ENCODE measurements at regions not wholly inside any gene's neighbourhood (a gene's known extent, or its start where the extent isn't known, plus 50 kb on each side); places are given as distances from the start of the nearest gene placed in this dataset.

DNA sequence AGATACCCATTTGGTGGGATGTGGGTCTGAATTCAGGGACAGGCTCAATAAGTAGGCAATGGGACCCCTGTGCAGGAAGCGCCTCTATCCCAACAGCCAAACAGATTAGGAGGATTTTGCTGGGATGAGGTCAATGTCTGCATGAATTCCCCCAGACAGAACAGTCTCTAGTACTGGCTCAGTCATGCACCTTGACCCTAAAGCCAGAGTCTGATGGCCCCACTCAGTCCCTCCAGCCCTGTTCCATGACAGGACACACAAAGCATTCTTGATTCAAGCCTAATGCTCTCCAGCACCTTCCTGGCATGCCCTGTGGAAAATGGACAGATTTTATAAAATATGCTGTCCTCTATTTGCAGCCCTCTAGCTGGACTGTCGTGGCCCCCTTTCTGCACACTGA, 49.8 kb upstream of the RAB6D start:
- CTCF ChIA-PET, result interaction anchor here (1.0 to 3.9 kb wide), 3 partner anchors 259 to 388 kb away, joined by 3 to 42 read pairs (median 7); no protein-coding TSS in a partner anchor
- peaks cover 31% of the 10 kb centered on the region for H3K27me3 Mint-ChIP-seq
- TF ChIP-seq, protein P1, sequence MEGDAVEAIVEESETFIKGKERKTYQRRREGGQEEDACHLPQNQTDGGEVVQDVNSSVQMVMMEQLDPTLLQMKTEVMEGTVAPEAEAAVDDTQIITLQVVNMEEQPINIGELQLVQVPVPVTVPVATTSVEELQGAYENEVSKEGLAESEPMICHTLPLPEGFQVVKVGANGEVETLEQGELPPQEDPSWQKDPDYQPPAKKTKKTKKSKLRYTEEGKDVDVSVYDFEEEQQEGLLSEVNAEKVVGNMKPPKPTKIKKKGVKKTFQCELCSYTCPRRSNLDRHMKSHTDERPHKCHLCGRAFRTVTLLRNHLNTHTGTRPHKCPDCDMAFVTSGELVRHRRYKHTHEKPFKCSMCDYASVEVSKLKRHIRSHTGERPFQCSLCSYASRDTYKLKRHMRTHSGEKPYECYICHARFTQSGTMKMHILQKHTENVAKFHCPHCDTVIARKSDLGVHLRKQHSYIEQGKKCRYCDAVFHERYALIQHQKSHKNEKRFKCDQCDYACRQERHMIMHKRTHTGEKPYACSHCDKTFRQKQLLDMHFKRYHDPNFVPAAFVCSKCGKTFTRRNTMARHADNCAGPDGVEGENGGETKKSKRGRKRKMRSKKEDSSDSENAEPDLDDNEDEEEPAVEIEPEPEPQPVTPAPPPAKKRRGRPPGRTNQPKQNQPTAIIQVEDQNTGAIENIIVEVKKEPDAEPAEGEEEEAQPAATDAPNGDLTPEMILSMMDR (IDR thresholded peaks at IDR 0.05), result no peak
- no peaks in the 10 kb centered on the region for H3K36me3 Mint-ChIP-seq (ENCODE audit: low read depth)
- intact Hi-C loops (cut with micrococcal nuclease), result loop anchor here (1.0 to 2.0 kb wide), 5 partner anchors 79 to 389 kb away; partner anchors contain the start of gene MZT2A
- ATAC-seq (ENCODE audit: low read depth) (no peak), DNase-seq (no peak)
- POLR2A ChIA-PET, result no interaction called here
- H3K4me1 Mint-ChIP-seq, result no peaks in the 10 kb centered on the region
- H3K9me3 Mint-ChIP-seq, result no peaks in the 10 kb centered on the region
- H3K27ac Mint-ChIP-seq, result no peak overlapping the region
- H3K4me3 Mint-ChIP-seq, result no peak overlapping the region

Measured in activated B cell treated with CpG ODN at 0.5 μM for 24 hours (primary cell).